Right ventricle myocardium inferior (tissue), 1 donor: ENCODE measurements at regions not wholly inside any gene's neighbourhood (a gene's known extent, or its start where the extent isn't known, plus 50 kb on each side); places are given as distances from the start of the nearest gene placed in this dataset.
"Not testable (repeated sequence)": the region's sequence is repeated elsewhere in the genome, so short reads cannot be mapped to it uniquely, and the experiment has no call there.

ENCODE experiments used
- ATAC-seq: fragments of 200-7000 bp; cut with Tn5 transposase; one replicate; pipeline ENCODE4 v1.9.1; 2020; ENCODE audit warnings: mild to moderate bottlenecking, moderate library complexity
- DNase-seq: peaks from one replicate; pipeline ENCODE4 v3.0.0; 2021; ENCODE audit errors: missing footprints
- intact Hi-C: fragments of 100-400 bp; cut with DNase I; formaldehyde crosslinking; loops from one replicate; pipeline ENCODE4 v1.11.0; 2022
- donor health status: DM: no; HTN: yes; CAD: no; lungs with severe emphysema.

- DNase-seq: no peak
- intact Hi-C loops: no loop called here
- no peak for ATAC-seq
Measured at GRCh38 chrX:111041018-111041462, 55.0 kb upstream of the PAK3 start.

- intact Hi-C loops: no loop called here
- no peak for ATAC-seq
- DNase-seq: no peak
Measured at GRCh38 chrX:111040377-111041017, 55.5 kb upstream of the PAK3 start.

DNA sequence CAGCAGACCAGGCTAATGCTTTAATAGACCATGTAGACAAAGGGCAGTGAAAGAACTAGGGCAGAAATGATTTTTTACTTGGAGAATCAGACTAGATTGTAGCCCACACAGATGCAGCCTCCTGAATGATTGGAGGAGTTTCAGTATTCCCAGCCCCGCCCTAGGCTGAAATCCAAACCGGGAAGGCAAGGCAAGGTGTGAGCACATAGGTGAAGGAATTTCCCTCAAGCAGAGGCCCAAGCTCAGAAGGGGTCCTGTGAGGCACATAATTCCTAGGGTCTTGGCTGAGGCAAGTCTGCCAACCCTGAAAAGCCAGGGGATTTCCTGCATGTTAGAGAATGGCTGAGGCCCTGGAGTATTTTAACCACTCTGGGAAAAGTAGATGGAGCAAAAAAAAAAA, 56.4 kb upstream of the PAK3 start:
- intact Hi-C loops: no loop called here
- ATAC-seq (no peak), DNase-seq (no peak)

DNA sequence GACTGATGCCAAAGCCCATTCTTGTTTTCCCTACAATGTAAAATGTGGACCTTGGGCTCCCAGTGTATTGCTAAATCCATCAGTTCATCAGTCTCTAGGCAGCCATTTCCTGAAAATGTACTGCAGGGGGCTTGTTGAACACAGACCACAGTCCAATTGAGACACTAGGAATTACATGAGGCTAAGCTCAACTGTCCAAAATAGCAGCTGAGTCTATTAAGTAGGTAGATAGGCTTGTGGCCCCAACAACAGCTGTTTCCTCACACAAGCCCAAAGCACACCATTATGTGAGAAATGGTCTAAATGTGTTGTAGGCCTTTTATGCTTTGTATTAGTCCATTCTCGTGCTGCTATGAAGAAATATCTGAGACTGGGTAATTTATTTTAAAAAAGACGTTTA, 60.0 kb upstream of the PAK3 start:
- ATAC-seq (no peak), DNase-seq (no peak)
- intact Hi-C loops: no loop called here

GRCh38 chrX:111035256-111035655, 60.7 kb upstream of the PAK3 start:
- no peak for DNase-seq
- intact Hi-C loops: no loop called here
- no peak for ATAC-seq

GRCh38 chrX:111022998-111023397, 73.0 kb upstream of the PAK3 start:
- intact Hi-C loops, DNase-seq, ATAC-seq: not testable (repeated sequence)

- ATAC-seq (no peak), DNase-seq (no peak)
- intact Hi-C loops: no loop called here
Measured at GRCh38 chrX:111020283-111020682, 75.7 kb upstream of the PAK3 start.

GRCh38 chrX:111013778-111014455, 82.1 kb upstream of the PAK3 start:
- DNase-seq (no peak), ATAC-seq (no peak)
- intact Hi-C loops: no loop called here

- intact Hi-C loops: no loop called here
- ATAC-seq (no peak), DNase-seq (no peak)
Measured at GRCh38 chrX:111010111-111010510, 85.9 kb upstream of the PAK3 start.

GRCh38 chrX:111009256-111009655, 86.7 kb upstream of the PAK3 start:
- intact Hi-C loops: no loop called here
- DNase-seq (no peak), ATAC-seq (no peak)

DNA sequence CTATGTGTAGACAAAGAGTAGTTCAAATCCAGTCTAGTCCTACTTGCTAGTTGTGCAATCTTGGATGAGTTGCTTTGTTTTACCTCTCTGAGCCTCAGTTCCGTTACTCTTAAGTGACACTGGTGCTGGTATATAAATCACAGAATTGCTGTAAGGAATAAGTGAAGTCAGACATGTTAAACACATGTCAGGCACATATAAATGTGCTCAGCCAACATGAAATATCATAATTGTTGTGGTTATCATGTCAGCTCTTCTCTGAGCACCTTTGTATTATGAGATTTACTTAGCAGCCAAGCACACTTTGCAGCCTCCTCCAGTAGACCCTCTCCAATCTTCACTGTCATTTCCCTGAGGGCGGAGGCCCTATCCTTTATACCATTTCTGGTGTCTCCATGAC, 87.9 kb upstream of the PAK3 start:
- ATAC-seq (no peak), DNase-seq (no peak)
- intact Hi-C loops: no loop called here

DNA sequence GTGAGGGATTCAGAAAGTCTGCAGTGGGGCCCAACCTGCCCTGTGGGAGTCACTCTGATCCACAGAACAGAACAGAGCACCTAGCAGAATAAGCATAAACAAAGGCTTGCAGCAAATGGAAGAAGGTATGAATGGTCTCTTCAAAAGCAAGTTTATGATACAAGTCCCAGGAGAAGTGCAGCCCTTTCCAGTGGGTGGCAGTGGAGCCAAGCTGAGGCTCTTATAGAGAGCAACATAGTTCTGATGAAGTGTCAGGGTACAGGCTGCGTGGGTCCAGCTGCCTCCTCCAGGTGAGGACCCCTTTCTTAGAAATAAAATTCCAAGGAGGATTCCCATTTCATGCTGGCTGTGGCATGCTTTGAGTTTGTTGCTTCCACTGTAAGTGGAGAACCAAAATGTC, 88.8 kb upstream of the PAK3 start:
- intact Hi-C loops: no loop called here
- DNase-seq: no peak
- no peak for ATAC-seq

- DNase-seq (no peak), ATAC-seq (no peak)
- intact Hi-C loops: no loop called here
Measured at GRCh38 chrX:111006116-111006515, 89.9 kb upstream of the PAK3 start.

GRCh38 chrX:111005166-111005565, 90.8 kb upstream of the PAK3 start:
- ATAC-seq: no peak
- intact Hi-C loops: no loop called here
- no peak for DNase-seq

GRCh38 chrX:111003118-111003517, 92.9 kb upstream of the PAK3 start:
- ATAC-seq: no peak
- no peak for DNase-seq
- intact Hi-C loops: no loop called here

DNA sequence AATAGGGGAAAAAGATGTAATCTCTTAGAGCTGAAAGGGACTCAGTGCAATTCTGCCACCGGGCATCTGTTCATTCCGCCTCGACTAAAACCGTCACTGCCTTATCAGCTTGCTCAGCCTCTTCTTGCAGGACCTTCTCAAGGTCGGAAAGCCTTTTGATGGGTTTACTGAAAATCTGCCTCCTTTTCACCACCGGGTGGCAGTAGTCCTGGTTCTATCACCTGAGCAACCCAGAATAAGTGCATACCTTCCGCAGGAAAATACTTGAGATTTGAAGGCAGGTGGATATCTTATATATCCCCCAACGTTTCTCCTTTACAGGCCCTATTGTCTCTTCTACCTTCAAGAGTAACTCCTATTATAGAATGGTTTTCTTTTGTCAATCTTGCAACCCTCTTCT, 103.4 kb upstream of the PAK3 start:
- intact Hi-C loops: no loop called here
- no peak for DNase-seq
- no peak for ATAC-seq

DNA sequence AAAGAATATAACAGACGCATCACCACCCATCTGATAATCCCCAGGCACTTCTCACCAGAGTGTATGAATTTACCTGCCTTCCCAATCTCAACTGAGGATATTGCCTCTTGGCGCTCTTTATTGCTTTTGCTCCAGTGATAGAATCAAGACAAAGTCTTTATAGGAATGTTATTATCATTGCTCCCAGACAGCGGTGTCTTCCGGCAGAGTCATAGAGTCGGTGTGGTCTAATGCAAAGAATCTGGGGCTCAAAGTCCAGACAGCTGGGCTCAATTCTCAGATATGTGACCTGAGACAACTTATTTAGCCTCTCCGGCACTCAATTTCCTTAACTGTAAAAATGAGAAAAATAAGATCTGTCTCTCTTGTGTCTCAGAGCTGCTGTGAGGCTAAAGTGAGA, 106.1 kb upstream of the PAK3 start:
- intact Hi-C loops: no loop called here
- ATAC-seq: no peak
- DNase-seq: no peak

DNA sequence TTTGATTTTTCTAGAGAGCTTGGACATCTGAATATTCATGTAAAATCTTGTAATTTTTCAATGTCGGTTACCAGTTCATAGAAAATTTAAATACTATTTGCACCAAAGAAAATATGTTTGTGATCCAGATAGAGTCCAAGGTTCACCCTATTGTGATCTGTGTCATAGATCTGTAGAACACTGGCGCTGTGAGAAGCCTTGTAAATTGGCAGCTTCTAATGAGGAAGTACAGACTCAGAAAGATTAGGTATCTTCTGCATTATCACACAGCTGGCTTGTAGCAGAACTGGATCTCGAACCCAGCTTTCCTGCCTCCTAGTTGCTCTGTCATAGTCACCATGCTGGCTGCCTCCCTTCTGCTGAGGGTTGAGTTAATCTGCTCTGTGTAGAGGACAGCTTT, 106.5 kb upstream of the PAK3 start:
- DNase-seq (no peak), ATAC-seq (no peak)
- intact Hi-C loops: no loop called here

GRCh38 chrX:110987292-110987691, 108.7 kb upstream of the PAK3 start:
- DNase-seq (no peak), ATAC-seq (no peak)
- intact Hi-C loops: no loop called here

DNA sequence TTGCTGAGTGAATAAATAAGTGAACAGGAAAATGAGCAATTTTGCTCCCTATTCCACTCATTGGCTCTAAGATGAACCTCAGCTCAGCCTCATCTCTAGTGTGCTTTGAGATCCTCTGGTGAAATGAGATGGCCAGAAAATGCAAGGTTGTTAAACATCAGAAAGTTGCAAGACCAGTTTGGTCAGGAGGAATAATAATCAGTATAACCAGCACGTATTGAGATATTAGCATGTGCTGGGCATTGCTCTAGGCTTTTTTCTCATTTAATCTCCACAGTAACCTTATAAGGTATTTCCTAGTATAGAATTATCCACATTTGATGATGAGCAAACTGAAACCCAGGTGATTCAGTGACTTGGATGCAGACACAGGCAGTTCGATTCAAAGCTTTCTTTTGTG, 110.5 kb upstream of the PAK3 start:
- intact Hi-C loops: no loop called here
- DNase-seq (no peak), ATAC-seq (no peak)

DNA sequence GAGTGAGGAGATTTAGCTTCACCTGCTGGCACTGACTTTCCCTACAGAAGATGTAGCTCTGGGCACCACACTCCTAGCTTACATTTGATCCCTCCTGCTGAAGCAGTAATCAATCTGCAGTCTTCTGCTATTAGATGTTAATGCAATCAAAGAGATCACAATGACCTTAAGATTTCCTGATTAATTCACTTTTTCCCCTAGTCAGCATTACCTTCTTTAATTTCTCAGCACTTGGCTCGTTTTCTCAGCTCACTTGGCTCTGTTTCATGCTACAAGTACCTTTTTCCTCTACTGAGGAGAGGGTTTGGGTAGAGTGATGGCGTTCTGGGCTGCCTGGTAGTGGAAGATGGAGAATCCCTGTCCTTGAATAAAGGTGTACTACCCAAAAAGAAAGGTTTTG, 113.0 kb upstream of the PAK3 start:
- DNase-seq: no peak
- ATAC-seq: no peak
- intact Hi-C loops: no loop called here
